ENCODE measurements at regions not wholly inside any gene's neighbourhood (a gene's known extent, or its start where the extent isn't known, plus 50 kb on each side); places are given as distances from the start of the nearest gene placed in this dataset.

DNA sequence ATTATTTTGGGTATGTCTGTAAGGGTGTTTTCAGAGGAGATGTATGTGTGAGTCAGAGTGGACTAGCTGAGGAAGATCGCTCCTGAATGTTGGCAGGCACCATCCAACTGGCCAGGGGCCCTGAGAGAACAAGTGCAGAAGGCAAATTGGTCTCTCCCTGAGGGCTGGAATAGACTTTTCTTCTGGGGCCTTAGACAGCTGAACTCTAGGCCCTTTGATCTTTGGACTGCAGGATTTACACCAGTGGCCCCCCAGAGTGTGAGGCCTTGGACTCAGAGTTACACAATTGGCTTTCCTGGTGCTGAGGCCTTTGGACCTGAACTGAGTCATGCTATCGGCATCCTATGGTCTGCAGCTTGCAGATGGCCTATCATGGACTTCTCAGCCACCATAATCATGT lies 217.2 kb downstream of the REEP3 start:
- DNase-seq (ENCODE audit: low read depth, low spot score) = peak; percentile 32

DNA sequence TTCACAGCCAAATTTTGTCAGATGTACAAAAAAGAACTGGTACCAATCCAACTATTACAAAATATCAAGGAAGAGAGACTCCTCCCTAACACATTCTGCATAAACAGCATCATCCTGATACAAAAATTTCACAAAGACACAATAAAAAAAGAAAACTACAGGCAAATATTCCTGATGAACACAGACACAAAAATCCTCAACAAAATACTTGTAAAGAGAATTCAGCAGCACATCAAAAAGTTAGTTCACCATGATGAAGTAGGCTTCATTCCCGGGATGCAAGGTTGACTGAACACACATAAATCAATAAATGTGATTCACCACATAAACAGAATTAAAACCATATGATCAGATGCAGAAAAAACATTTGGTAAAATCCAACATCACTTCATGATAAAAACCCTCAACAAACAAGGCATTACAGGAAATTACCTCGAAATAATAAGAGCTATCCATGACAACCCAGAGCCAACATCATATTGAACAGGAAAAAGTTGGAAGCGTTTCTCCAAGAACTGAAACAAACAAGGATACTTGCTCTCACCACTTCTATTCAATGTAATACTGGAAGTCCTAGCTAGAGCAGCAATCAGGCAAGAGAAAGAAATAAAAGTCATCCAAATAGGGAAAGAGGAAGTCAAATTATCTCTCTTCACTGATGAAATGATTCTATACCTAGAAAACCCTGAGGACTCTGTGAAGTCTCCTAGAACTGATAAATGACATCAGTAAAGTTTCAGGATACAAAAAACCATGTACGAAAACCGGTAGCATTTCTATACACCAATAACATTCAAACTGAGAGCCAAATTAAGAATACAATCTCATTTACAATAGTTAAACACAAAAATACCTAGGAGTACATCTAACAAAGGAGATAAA lies 223.1 kb downstream of the REEP3 start:
- no peak for DNase-seq (ENCODE audit: low read depth, low spot score)

DNA sequence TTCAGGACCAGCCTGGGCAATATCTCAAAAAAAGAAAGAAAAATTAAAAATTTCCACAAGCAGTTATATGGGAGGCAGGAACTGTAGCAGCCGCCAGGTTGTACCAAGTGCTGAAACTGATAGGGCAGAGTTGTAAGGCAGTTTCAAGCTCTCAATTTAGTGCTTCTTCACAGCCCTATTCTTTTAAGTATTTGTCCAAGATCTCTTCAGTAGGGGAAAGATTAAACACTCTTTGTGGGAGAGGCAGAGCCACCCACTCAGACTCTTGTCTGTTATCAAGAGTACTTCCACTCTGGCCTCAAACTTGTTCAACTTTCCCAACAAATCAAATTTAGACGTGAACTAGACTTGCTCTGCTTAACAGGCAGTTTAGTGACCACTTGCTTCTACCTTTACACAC lies 228.7 kb downstream of the REEP3 start:
- no peak for DNase-seq (ENCODE audit: low read depth, low spot score)

DNA sequence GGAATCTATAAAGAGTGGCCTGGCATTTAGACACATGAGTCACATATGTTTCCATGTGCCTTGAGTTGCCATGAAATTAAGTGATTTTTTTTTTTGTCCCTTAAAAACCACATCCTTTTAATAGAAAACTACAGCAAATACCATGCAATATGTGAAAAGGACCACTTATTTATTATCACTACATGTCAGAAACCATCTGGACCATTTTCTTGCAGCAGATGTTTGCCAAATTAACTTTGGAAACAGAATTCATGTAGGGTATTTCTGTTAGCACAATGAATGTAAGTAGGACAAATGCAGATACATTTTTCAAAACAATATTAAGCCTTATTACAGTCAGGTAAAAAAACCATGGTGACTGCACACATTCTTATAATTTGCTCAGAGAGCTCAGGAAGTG lies 230.6 kb downstream of the REEP3 start:
- DNase-seq (ENCODE audit: low read depth, low spot score) = no peak

DNA sequence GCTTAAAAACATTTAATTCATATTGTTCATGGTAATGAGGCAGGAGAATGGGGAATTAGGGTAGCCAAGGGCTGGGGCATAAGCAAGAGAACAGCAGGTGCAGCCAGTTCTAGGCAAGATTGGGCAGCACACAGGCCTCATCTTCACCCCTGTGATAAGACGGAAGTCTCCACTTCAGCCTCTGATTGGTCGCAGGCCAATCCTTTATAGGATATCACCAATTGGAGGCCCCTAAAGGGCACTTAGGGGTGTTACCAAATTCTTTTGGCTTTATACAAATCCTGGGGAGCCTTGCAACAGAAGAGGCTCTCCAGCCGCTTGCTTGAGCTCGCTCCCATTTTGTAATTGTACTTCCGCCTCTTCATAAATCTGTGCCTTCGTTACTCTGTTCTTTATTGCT lies 231.1 kb downstream of the REEP3 start:
- no peak for DNase-seq (ENCODE audit: low read depth, low spot score)

DNA sequence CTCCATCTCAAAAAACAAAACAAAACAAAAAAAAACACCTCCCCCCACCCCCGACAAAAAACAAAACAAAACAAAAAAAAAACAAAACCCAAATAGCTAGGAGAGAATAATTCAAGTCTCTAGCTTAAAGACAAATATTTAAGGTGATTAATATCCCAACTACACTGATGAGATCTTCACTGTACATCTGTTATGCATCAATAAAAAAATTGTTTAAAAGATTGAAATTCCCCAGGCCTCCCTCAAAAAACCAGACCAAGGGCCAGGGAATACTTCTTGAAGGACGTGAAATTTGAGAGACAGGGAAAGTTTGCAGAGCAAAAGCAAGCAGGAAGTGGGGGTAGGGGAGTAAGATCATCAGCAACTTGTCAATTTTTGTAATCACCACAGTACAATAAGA lies 232.6 kb downstream of the REEP3 start:
- no peak for DNase-seq (ENCODE audit: low read depth, low spot score)

DNA sequence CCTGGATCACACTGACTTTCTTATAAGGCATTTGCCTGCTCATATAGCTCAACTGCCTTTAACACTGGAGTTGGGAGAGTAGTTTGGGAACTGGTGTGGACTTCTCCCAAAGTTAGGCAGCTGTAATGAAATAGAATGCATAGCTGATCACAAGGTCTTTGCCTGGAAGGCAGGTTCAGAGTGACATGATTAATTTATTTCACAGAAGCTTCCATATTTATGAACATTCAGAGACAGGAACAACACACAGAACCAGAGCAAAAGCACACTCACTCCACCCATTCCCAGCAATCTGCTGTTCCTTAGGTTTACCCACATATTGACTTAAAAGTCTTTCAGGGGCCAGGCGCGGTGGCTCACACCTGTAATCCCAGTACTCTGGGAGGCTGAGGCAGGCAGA lies 234.2 kb downstream of the REEP3 start:
- DNase-seq (ENCODE audit: low read depth, low spot score) = no peak

DNA sequence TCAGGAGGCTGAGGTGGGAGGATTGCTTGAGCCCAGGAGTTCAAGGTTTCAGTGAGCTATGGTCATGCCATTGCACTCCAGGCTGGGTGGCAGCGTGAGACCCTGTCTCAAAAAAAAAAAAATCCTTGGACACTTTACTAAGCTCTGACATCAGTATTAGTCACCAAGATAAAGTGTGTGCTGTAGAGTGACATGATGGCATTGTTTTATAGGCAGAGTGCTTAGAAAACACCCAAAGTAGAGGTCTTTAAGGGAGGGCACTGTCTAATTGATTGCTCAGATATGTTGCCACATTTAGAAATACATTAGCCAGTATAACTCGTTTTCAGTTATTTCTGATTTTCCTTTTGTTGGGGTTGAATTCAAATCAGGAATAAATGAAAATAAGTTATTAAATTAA lies 235.9 kb downstream of the REEP3 start:
- no peak for DNase-seq (ENCODE audit: low read depth, low spot score)

DNA sequence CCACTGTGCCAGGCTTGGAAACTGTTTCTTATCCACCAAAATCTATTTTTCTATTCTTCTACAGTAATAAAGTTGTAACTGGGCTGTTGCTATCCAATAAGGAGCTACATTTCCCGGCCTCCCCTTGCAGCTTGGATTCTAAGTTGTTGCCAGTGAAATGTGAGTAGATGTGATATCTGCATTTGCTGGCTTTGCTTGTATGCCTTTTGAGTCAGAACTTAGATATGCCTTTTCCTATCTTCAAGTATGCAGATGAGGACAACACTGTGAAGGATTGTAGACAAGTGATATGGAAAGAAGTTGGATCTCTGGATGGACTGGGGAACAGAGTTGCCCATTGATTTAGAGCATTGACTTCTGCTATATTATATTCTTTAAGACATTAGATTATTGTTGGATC lies 236.9 kb downstream of the REEP3 start:
- DNase-seq (ENCODE audit: low read depth, low spot score) = no peak

DNA sequence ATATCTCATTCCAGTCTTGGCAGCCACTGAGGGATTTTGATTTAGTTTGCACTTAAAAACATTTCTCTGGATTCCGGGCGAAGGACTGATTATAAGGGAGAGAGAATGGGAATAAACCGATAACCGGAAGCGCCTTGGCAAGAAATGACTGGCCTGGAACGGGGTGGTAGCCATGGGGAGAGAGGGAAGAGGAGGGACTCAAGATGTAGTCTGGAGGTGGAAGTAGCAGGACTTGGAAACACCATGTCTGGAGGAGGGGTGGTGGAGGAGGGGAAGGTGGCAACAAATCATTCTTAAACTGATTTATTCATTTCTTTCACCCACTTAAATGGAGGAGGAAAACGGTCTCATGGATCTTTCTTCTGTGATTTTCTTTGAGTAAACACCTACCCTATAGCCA lies 238.1 kb downstream of the REEP3 start:
- DNase-seq (ENCODE audit: low read depth, low spot score) = no peak

DNA sequence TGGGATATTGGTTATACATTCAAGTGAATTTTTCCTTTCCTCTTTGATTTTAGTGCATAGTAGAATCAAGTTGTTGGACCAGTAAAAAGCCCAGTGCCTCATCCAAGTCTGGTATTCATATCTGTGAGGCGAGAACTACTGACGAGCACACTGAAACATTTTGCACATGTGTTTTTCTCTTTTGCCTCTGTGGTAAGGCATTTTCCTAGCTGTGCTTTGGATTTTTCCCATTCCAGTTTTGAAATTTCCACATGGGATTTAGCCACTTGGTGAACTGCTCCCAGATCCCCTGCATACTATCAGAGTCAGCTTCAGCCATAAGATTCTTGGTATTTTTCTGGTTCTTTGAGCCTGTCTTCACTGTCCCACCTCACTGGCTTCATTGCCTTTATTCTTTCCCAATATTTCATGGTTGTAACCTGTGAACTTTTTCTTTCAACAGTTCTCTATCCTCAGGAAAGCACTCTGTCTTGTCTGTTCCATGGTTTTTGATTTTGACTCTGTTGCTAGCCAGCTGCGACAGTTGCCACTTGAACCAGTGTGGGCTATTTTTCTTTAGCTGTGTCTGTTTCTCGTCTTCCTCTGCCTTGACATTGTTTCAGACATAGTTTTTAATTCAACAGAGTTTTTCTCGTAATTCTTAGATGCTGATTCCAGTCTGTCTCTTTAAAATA lies 239.0 kb downstream of the REEP3 start:
- no peak for DNase-seq (ENCODE audit: low read depth, low spot score)

DNA sequence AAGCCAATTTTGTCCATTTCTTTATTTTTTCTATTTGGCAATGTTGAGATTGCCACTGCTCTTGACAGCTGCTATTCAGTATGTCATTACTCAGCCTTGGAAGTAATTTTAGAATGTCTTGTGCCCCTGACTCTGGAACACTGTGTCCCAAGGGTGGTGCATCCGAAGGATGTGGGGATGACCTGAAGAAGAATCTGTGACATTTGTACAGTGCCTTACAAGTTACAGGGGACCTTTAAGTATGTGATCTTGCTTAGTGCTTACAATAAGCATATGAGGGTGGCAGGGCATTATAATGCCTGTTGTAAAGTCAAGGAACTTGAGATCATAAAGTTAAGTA lies 239.5 kb downstream of the REEP3 start:
- no peak for DNase-seq (ENCODE audit: low read depth, low spot score)

DNA sequence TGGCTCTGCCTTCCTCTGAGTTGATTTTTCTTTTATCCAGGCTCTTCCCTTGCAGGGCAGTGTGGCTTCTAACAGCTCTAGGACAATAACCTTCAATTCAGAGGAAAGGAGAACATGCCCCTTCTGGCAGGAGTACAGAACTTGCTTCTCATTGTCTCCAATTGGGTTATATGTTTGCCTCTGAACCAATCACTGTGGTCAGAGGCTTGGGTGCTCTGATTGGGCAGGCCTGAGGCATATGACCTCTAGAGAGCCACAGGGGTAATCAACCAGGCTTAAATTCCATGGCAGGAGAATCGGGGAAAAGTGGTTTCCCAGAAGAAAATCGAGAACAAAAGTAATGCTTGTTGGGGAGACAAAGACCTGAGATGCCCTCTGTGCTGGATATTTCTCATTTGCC lies 240.0 kb downstream of the REEP3 start:
- no peak for DNase-seq (ENCODE audit: low read depth, low spot score)

DNA sequence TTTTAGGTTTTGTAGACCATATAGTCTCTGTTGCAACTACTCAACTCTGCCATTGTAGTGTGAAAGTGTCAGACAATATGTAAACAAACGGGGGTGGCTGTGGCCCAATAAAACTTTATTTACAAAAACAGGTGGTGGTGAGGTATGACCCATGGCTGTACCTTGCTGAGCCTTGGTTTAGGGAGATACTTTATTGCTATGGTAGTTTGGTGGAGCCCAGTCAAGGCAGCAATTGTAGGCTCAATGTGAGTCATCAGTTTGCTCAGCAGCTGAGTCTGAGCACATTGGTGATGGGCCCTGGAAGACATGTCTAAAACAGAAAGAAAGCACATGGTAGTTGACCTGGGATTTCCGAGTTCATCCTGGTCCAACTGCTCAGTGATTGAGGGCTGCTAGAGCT lies 242.5 kb downstream of the REEP3 start:
- no peak for DNase-seq (ENCODE audit: low read depth, low spot score)

DNA sequence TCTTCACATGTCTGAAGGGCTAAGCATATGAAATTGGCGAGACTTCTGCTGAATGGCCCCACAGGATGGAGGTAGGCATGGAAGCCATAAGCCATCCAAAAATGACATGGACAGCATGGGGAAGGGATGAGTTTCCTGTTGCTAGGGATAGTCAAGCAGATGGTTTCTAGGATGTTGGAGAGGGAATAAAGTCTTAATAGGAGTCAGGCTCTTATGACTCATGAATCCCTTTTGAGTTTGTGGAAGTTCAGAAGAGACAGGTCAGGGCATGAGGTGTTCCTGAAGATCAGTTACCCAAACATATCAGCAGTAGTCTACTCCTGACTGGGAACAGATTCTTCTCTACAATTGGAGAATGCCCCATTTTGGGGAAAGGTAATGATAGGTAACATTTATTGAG lies 243.9 kb downstream of the REEP3 start:
- DNase-seq (ENCODE audit: low read depth, low spot score) = no peak

DNA sequence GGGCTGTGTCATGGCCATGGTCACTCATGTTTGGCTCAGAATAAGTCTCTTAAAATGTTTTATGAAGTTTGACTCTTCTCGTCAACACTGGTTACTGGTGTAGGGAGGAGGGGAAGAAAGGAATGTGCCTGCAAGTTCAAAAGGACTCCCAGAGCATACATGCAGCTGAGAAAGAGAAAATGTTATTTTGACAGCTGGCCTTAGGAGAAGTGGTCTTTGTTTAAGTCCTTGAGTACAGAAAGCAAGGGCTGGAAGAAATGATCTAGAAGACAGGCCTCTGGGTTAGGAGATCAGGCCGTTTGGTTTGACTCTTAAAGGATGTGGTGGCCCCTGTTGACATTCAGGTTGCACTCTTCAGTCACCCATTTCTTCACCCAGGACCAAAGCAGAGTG lies 245.5 kb downstream of the REEP3 start:
- peak; percentile 89 for DNase-seq (ENCODE audit: low read depth, low spot score)

DNA sequence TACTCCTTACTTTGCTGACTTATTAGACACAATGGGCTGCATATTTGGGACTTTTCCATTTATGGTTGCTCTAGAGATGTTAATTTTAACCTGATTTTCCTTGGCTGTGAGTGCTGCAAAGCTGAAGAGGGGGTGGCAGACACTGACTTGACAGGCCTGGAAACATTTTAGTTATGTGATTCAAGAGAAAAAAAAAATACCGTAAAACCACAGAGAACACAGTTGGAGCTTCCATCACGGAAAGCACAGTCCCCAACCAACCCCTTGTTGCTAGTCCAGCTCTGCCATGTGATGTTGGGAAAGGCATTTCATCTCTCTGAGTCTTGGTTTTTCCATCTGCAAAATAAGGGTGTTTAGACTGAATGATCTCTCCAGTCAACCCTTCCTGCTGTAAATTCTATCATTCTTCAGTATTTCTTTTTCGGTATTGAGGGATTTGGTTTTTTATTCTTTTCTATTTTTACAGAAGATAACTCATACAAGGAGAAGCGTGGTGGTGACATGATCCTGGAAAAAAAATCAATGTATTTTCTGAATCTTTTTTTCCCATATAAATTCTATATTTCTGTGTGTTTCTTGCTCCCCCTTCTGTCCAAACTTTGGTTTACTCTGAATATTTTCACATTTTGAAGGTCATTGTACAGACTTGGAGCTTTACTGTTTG lies 246.1 kb downstream of the REEP3 start:
- peak; percentile 24 for DNase-seq (ENCODE audit: low read depth, low spot score)

DNA sequence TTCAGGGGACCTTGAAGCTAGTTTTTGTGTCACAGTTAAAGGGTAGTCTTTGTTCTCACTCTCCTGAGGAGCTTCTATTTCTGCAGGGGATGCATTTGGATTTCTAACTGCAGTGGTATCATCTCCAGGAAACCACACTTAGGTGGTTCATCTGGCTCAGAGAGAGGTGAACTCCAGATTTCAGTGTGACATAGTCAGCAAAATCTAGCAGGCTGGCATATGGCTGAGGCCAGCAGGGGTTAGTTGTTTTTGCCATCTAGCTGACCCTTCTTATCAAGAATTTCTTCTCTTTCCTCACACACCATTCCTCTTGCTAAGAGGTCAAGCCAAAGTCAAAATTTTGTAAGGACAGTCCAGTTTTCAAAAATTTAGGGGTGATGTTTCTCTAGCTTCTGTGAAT lies 248.2 kb downstream of the REEP3 start:
- no peak for DNase-seq (ENCODE audit: low read depth, low spot score)

DNA sequence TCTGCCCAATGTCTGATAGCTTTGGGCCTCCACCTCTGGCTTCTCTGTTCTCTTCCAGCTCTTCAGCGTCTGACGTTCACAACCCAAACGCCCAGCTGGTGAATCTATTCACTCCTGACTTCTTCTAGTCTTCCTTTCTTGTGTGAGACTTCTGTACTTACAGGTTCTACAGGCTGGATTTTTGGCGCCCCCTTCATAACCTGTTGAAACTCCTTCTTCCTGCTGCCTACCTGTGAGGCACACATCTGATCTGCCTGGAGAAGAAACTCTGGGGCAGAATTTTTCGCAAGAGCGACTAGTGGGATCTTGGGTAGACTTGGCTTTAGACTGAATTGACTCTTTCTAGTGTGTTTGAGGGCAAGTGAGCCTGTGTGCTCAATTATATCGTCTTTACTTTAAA lies 249.3 kb downstream of the REEP3 start:
- DNase-seq (ENCODE audit: low read depth, low spot score) = no peak

DNA sequence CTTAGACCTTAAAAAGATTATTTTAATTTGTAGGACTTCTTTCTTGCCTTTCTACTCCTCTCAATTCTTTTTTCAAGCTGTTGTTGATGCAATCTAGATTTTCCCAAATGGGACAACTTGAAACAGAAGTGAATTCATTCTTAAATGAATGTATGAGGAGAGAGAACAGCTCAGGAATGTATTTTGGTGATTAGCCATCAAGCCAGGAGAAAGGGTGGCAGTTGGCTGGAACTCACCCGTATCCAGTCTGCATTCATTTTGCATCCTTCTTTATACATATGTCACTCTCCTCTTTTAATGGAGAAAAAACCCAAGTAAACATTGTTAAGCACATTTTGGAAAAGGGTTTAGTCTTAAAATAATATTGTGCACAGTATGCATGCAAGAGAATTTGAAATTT lies 251.3 kb downstream of the REEP3 start:
- DNase-seq (ENCODE audit: low read depth, low spot score) = no peak

DNA sequence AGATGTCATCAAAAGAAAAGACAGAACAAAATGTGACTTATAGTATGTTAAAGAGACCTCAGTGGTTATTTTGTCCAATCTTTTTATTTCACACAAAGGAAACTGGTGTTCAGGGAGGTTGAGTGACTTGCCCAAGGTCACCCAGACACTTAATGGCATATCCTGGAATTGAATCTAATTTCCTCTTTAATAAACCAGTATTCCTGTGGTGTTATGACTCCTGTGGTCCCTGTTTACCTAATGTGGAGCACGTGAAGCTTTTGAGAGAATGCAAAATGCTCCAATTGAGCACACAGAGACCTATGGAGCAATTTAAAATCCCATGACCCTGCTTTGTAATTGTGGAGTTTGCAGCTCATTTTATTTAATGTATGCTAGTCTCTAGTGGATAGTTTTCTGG lies 251.9 kb downstream of the REEP3 start:
- DNase-seq (ENCODE audit: low read depth, low spot score) = no peak

DNA sequence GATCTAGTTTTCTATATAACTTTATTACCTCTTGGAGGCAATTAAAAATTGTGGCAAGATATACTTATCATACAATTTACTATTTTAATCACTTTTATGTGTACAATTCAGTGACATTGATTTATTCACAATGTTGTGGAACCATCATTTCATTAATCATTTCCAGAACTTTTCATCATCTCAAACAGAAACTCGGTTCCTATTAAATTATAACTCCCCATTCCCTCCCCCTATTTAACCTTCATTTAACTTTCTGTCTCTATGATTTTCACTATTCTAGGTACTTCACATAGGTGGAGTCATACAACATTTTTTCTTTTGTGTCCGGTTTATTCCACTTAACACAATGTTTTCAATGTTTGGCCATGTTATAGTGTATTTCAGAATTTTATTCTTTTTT lies 252.8 kb downstream of the REEP3 start:
- no peak for DNase-seq (ENCODE audit: low read depth, low spot score)

DNA sequence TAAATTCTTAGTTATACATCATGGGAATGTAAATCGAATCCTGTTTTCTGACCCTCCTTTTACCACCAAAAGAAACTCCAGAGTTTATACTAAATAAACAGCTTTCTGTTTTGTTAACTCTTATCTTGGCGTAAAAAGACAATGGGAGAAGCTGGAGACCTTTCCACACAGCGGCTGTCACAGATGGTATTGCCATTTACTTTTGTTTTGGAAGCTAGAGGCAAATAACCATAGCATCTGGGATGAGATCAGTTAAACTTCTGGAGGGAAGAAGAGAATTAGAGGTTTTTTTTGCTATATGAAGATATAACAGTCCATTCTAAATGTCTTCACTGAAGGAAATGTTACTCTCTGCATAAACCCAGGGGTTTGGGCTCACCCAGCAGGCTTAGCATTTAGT lies 258.9 kb downstream of the REEP3 start:
- DNase-seq (ENCODE audit: low read depth, low spot score) = no peak

Measured in smooth muscle cell of the brain vasculature (primary cell).